NCI-H1417 (cell line): ENCODE measurements at regions not wholly inside any gene's neighbourhood (a gene's known extent, or its start where the extent isn't known, plus 50 kb on each side); places are given as distances from the start of the nearest gene placed in this dataset.
"Not testable (repeated sequence)": the region's sequence is repeated elsewhere in the genome, so short reads cannot be mapped to it uniquely, and the experiment has no call there.

Experiments used
- DNase-seq, 3 experiments: peaks; one replicate each; lab custom pipeline; 2025; lab: John Stamatoyannopoulos, UW

DNA sequence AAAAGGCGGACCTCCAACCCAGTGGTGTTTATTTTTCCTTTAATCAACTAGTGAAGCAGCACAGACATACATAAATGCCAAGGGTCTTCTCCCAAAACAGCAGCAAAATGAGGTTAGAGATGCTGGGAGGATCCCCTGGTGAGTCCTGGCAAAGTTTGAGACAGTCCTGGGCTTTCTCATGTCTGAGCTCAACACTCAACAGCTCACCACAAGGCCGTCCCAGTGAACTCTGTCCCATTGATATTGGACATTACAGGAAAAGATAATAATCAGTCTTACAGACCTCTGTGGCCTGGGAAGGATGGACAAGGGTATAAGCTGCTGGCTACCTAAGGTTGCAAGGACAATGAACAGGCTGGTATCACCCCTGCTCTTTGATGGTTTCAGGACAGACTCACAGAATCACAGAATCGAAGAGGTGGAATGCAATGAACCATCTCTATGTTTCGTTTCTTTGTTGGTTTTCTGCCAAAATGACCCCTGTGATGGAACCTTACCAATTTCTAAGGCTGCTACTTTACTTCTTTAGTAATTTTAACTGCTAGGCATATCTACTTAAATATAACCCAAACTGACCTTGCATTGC is 551.8 kb downstream of the RAB28 start:
- no peak for DNase-seq

DNA sequence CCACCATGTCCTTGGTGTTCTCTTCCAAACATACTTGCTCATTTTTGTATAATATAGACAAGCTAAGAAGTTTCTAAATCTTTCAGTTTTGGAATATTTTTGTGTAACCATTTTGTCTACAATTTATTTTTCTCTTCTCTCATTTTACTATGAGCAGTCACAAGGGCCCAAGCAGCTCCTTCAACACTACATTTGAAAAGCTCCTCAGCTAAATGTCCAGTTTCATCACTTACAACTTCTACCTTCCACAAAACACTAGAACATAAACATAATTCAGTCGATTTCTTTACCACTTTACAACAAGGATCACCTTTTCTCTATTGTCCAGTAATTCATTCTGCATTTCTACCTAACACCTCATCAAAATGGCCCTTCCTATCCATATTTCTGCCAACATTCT is 554.4 kb downstream of the RAB28 start:
- no peak for DNase-seq

DNA sequence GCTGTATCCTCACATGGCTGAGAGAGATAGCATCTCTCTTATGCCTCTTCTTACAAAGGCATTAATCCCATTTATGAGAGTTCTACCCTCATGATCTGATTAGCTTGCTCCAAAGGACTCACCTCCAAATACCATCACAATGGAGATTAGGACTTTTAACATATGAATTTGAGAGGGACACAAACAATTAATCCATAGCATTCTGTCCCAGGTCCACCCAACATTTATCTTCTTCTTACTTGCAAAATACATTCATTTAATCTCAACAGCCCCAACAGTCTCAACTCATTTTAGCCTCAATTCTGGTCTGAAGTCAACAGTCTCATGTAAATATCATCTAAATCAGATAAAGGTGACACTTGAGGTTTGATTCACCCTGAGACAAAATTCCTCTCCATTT is 555.4 kb downstream of the RAB28 start:
- DNase-seq = no peak

DNA sequence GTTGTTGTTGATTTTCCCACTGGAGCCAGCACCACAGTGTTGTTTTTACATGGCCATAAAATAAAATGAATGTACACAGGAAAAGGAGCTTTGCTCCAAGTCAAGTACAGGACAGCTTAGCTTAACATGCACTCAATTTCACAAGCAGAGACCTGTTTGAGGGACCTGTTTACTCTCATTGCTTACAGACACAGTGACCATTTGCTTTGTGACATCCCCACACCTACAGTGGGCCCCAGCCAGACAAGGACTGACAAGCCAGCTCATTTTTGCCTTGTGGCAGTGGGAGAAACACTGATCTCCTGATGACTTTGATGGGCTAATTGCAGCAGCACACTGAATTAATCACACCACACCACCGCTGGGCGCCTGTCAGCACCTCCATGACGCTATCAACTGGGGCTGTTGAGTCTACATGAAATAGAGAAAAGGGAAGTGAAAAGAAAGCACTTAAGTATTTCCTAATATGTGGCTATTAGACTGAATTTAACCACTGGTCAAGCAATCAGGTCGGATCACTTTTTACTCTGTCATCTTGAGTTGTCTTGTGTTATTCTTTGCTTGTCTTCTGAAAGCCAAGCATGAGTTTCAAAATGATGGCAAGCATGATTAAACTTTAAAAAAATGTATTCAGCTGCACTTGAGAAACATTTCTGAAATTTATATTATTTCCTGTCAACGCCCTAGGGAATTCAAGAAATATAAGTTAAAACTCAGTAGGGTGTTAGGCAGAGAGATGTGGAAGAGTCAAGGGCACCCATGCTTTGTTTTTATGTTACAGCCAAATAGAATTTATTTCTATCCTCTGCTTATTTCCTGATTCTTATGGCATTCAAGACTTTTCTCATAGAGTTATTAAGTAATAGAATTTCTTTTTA is 557.7 kb downstream of the RAB28 start:
- DNase-seq = peak in 2 of 3 experiments; percentile 77 to 92

DNA sequence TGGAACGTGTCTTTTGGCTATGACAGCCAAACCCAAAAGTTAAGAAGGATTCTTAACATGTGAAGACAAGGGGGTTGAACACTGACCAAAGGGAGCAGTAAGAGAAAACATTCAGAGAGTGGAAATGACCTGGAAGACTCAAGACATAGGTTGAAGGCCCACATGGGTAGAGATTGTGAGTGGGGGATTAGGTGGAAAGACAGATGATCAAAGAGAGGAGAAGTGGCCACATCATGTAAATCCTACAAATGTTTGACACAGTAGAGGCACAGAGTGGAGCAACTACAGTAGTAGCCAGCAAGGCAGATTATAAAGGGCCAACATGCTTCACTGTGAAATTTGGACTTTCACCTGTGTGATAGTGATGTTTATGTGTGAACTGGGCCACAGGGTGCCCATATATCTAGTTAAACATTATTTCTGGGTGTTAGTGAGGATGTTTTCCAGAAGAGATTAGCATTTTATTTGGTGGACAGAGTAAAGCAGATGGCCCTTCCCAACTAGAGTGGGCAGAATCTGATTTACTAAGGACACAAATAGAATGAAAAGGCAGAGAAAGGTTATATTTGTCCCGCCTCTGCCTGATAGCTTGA is 559.3 kb downstream of the RAB28 start:
- no peak for DNase-seq

DNA sequence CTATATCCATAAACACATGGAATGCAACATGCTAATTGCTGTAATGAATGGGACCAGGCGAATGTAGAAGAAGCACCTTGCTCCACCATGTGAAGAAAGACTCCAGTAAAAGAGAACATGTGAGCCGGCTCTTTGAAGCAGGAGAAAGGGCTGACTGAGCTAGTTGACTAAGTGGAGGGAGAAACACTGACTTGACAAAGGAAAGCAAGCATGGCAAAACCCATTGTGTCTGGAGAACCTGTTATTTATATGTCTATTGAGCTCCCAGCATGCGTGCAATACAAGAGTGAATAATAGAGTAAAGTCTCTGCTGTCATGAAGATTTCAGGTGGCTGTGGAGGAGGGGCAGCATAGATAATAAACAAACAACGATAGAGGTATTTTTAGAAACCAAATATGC is 559.9 kb downstream of the RAB28 start:
- DNase-seq = peak; percentile 13 to 56 (median 55)

DNA sequence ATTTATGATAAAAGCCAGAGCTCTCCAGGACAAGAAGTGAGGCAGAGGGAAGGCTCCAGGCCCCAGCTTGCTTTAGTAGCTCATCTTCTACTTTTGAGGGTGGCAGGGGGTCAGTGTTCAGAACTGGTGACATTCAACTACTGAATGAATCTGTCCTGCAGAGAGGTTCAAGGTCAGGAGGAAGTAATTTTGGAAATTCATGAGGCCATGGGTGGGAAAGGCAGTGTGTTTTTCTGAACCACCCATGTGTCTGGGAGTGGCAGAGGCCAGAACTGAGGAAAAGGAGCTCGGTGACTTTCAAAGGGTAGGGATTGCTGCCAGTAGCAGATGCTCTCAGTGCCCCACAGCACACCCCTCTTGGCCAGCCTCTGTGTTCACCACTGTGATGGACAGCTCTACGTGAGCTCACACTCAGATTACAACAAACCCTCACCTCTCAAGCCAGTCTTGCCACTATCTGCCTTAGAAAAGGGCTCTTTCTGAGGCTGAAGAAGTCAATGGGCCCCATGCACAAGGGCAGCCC is 571.2 kb downstream of the RAB28 start:
- no peak for DNase-seq

DNA sequence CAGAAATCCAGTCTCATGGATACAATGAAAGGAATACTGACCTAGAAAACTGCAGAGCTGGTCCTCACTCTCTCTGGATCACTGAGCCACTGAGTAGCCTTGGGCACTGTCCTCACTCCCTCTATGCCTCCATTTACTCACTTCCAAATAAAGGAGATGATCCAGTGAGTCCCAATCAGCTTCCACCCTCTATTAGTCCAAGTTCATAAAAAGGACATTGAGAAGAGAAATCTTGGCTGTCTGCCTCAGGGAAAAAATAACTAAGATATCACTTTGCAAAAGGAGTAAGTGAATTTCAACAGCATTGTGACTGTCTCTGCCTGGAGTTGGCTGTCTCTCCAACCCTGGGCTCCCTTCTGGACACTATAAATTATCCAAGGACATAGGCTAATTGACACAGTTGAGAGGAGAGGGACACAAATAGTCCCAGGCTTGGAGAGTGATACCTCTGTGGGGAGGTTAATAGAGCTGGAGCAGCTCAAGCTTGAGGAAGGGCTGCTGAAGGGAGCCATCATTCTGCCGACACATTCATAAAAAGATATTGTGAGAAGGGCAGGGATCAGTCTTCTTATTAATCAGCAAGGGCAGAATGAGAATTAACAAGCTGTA is 572.3 kb downstream of the RAB28 start:
- DNase-seq = no peak

DNA sequence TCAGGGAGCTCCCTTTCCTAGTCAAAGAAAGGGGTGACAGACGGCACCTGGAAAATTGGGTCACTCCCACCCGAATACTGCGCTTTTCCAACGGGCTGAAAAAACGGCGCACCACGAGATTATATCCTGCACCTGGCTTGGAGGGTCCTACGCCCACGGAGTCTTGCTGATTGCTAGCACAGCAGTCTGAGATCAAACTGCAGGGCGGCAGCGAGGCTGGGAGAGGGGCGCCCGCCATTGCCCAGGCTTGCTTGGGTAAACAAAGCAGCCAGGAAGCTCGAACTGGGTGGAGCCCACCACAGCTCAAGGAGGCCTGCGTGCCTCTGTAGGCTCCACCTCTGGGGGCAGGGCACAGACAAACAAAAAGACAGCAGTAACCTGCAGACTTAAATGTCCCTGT is 580.5 kb downstream of the RAB28 start:
- DNase-seq = not testable (repeated sequence)

DNA sequence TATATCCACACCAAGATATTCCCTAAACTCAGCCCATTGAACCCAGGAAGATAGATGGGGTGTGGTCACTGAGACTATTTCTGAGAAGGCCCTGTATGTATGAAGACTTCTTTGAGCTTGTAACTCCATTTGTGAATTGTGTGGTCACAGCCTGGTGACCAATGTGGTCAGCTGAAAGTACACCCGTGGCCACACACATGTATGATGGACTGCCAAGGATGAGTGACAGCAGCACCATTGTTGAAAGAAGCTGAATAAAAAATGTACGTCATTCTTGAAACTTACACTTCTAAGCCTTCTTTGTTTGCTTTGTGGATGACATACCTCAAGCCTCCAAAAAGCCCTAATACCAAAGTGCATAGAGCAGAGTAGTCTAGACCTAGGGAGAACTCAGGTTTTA is 581.4 kb downstream of the RAB28 start:
- DNase-seq = no peak

DNA sequence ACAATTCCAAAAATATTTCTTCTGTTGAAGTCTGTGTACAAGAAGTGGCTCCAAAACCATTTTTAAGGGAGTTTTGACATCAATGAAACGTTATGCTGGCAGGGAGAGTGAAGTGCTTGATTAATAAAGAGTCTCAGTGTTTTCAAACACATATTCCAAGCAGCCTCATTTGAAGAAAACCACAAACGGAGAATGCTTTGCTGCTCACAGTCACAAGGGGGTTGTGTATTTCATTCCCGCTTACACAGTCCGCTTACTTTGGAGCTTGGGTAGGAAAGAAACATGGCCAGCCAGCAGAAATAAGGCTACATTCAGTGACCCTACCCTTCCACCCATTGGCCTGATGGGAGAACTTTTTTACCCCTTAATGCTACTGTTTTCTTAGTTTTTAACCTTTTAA is 586.2 kb downstream of the RAB28 start:
- peak in 1 of 3 experiments; percentile 17 for DNase-seq

DNA sequence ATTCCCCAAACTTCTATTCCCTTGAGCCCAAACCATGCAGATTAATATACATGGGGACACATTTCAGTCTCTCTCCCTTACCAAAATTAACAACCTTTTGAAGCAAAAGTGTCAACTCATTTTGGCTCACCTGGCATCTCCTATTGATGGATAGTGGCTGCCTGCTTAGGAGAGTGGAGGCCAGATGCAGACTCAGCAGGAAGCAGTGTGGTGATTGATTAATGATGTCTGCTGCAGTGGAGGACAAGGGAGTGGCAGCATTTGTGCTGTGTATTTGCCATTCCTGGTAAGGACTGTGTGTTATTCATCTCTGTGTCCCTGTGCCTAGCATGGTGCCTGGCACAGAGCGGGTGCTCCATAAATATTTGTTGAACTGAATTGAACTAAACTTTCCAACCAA is 590.1 kb downstream of the RAB28 start:
- peak in 1 of 3 experiments; percentile 4 for DNase-seq

DNA sequence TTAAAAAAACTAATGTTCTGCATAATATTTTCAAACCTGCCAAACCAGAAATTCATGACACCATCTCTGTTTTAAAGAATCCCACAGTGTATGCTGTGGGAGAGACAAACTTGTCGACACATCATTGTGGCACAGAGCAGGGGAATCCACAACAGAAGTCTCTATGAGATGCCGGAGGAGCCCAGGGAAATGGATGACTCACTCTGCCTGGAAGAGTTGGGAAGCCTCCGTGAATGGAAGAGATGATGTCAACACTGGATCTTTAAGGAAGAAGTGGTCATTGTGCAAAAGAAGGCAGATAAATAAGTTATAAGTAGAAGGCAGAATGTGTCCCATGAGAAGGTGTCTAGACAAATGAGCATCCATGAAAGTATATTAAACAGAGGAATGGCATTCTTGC is 595.1 kb downstream of the RAB28 start:
- no peak for DNase-seq

DNA sequence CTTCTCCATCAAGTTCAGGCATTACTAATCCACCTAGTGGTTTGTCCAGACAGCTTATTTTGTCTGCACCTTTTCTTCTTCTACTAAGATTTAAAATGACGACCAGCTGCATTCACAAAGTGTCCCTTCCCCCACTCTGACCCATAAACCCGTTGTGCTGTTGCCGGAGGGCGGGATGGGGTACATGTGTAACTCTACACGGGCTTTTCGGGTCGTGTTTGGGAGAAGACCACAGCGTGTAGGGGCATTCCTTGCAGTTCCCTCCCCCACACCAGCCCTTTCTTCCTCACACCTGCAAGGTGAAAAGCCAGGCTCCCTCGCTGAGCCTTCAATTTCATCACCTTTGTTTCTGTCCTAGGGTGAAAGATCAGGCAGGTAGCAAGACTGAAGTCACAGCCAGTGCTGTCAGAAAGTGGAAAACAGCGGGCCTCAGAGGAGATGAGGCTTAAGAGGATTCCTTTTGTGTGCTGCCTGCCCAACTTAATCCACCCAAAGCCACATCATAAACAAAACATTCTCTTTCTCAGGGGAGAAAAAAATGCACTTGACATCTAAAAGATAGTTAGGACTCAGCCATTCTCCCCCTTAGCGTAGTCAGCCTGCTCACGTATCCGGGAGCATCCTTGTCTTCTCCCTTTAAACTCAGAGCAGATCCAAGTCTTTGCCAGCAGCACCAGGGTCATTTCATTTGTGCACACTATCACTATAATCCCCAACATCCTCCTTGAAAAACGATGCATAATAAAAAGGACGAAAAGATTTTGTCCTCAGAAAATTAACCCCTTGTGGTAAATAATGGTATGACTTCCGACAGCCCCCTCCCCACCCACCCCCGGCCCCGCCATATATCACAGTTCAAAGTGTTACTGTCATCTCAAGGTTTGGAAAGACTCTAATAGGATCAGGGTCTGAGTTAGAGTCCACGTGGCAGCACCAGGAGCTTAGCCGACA is 599.0 kb downstream of the RAB28 start:
- no peak for DNase-seq

DNA sequence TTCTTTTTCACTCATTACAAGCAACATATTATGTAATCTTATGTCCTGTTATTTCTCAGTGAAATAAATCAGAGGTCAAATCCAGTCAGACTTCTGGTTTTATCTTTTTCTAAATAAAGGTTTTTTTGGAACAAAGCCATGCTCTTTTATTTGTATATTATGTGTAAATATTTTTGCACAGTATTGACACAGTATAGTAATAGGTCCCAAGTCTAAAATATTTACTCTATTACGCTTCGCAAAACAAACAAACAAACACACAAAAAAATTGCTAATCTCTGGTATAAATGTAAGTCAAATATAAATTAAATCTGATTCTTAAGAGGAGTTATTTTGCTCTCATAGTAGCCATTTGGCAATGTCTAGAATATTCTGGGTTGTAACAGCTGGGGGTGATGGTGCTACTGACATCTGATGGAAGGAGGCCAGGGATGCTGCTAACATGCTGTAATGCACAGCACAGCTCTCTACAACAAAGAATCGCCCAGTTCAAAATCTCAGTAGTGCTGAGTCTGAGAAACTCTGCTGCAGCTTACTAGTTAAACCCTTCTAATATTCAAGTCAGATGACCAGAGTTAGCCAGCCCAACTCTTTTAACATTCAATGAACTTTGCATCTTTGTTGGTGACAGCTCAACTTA is 602.1 kb downstream of the RAB28 start:
- no peak for DNase-seq

DNA sequence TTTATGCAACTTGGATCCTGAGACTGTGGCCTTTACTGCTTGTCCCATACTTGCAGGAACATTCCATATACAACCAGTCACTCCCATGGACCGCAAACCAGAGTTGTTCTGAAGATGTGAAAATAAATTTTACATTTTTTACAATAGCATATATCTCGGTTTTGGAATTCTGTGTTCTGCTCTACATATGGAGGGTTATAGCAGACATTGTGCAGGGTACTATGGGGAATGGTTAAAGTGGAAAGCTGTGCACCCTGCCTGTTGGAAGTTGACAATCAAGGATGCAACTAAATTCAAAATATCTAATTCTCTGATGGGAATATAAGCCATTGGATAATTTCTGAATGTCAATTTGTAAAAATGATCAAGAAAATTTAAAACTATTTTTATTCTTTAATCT is 603.3 kb downstream of the RAB28 start:
- DNase-seq = no peak

DNA sequence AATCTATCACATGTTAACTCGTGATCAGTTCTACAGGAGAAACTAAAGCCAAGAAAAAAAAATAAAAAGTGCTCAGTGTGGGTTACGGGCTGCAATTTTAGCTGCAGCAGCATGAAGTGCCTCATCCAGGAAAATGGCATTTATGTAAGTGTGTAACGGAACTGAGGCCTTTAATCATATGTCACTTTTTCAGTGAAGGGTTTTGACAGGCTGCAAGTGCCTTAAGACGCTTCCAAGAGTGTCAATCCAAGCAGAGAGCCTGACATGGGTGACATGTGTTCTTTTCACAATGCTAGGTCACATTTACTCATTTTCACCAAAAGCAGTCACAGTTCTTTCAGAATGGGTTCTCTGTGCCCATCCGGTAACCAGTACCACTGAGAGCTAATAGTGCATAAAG is 604.6 kb downstream of the RAB28 start:
- DNase-seq = no peak

DNA sequence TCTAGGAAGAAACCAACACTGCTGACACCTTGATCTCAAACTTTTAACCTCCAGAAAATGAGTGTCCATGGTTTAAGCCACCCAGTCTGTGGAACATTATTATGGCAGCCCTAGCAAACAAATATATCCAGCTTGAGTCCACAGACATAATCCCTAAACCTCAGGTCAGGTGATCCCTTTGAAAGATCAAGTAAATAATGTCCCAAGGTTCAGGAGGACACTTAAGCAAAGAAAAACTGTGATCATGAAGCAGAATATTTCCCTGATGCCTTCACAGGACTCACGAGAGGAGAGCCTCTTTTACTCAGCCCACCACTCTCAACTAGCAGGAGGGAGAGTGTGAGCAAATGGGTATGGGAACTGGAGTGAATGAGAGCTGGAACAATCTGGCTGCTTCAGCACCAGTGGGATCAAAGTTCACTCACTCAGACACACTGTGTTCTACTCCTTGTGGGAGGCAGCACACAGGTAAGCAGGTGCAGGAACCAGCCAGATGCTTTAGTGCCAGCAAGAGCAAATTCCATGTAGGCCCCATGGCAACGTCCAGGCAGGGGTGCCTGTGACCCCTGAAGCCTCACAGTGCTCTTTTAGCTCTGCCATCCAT is 608.4 kb downstream of the RAB28 start:
- no peak for DNase-seq

DNA sequence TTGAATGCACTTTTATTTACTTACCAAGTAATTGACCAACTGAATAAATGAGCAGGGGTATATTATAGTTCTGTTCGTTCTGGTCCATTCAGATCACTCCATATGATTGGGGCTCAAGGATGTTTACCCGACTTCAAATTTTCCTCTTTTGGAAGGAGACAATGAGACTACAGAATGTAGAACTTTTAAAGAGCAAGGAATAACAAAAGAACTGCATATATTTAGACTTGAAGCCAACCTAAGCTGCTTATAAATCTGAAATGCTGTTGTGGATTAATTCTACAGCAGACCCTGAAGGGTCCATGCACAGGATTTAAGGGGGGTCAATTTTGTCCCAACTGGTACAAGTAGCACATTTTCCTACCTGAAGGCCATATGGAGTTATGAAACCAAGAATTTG is 610.8 kb downstream of the RAB28 start:
- DNase-seq = no peak

DNA sequence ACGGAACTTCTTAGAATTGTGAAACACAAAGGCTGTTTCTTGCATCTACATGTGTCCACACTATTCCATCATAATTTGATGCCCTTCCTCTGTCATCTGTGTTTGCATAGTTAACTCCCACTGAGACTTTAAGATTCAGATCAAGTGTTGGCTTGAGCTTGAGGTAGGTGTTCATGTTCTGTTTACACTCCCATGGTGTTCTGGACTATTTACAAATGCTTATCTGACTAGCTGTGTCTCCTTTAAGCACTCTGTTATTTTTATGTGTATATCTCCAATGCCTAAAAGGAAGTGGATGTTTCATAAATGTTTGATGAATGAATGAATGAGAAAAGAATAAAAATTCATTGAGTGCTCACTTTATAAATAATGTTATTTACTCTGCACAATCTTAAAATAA is 622.7 kb downstream of the RAB28 start:
- DNase-seq = peak in 2 of 3 experiments; percentile 18 to 24
